ENCODE measurements at regions not wholly inside any gene's neighbourhood (a gene's known extent, or its start where the extent isn't known, plus 50 kb on each side); places are given as distances from the start of the nearest gene placed in this dataset.

- H3K9me3 Mint-ChIP-seq, result peaks cover 2% of the 10 kb centered on the region
- peaks cover 8% of the 10 kb centered on the region for H3K4me1 Mint-ChIP-seq
- DNase-seq, result no peak
- H3K4me3 Mint-ChIP-seq, result no peak overlapping the region
- no peak overlapping the region for H3K27ac Mint-ChIP-seq
- no peaks in the 10 kb centered on the region for H3K36me3 Mint-ChIP-seq (ENCODE audit: low read depth)
- peaks cover 37% of the 10 kb centered on the region for H3K27me3 Mint-ChIP-seq (ENCODE audit: low read depth, poor library complexity)
- no peak for TF ChIP-seq CTCF (IDR thresholded peaks at IDR 0.05)
These were observed 164.7 kb upstream of the RGMA start for GRCh38 chr15:93253681-93254080.

GRCh38 chr15:93252780-93253179 lies 163.8 kb upstream of the RGMA start:
- DNase-seq, result no peak
- Mint-ChIP-seq H3K27ac (no peak overlapping the region), H3K36me3 (ENCODE audit: low read depth) (no peaks in the 10 kb centered on the region), H3K4me1 (peaks cover 11% of the 10 kb centered on the region), H3K9me3 (no peaks in the 10 kb centered on the region), H3K4me3 (no peak overlapping the region), H3K27me3 (ENCODE audit: low read depth, poor library complexity) (peaks cover 31% of the 10 kb centered on the region)
- no peak for TF ChIP-seq CTCF (IDR thresholded peaks at IDR 0.05)

GRCh38 chr15:93250950-93251349 lies 161.9 kb upstream of the RGMA start:
- no peak for TF ChIP-seq CTCF (IDR thresholded peaks at IDR 0.05)
- no peaks in the 10 kb centered on the region for H3K36me3 Mint-ChIP-seq (ENCODE audit: low read depth)
- H3K4me3 Mint-ChIP-seq, result no peak overlapping the region
- peaks cover 29% of the 10 kb centered on the region for H3K4me1 Mint-ChIP-seq
- H3K27ac Mint-ChIP-seq, result no peak overlapping the region
- no peak for DNase-seq
- H3K27me3 Mint-ChIP-seq (ENCODE audit: low read depth, poor library complexity), result peaks cover 44% of the 10 kb centered on the region
- H3K9me3 Mint-ChIP-seq, result no peaks in the 10 kb centered on the region

GRCh38 chr15:93250209-93250608 lies 161.2 kb upstream of the RGMA start:
- peaks cover 37% of the 10 kb centered on the region for H3K4me1 Mint-ChIP-seq
- H3K27ac Mint-ChIP-seq, result no peak overlapping the region
- TF ChIP-seq CTCF (IDR thresholded peaks at IDR 0.05), result no peak
- H3K27me3 Mint-ChIP-seq (ENCODE audit: low read depth, poor library complexity), result peaks cover 50% of the 10 kb centered on the region
- H3K36me3 Mint-ChIP-seq (ENCODE audit: low read depth), result no peaks in the 10 kb centered on the region
- no peaks in the 10 kb centered on the region for H3K9me3 Mint-ChIP-seq
- no peak for DNase-seq
- H3K4me3 Mint-ChIP-seq, result no peak overlapping the region

GRCh38 chr15:93249623-93250022 lies 160.6 kb upstream of the RGMA start:
- H3K4me1 Mint-ChIP-seq, result peaks cover 43% of the 10 kb centered on the region
- no peak for TF ChIP-seq CTCF (IDR thresholded peaks at IDR 0.05)
- H3K27me3 Mint-ChIP-seq (ENCODE audit: low read depth, poor library complexity), result peaks cover 55% of the 10 kb centered on the region
- no peaks in the 10 kb centered on the region for H3K36me3 Mint-ChIP-seq (ENCODE audit: low read depth)
- no peaks in the 10 kb centered on the region for H3K9me3 Mint-ChIP-seq
- no peak for DNase-seq
- no peak overlapping the region for H3K4me3 Mint-ChIP-seq
- no peak overlapping the region for H3K27ac Mint-ChIP-seq

GRCh38 chr15:93247466-93248121 lies 158.6 kb upstream of the RGMA start:
- Mint-ChIP-seq H3K4me3 (no peak overlapping the region), H3K9me3 (no peaks in the 10 kb centered on the region), H3K4me1 (peaks cover 45% of the 10 kb centered on the region), H3K27me3 (ENCODE audit: low read depth, poor library complexity) (peaks cover 49% of the 10 kb centered on the region), H3K36me3 (ENCODE audit: low read depth) (no peaks in the 10 kb centered on the region), H3K27ac (no peak overlapping the region)
- TF ChIP-seq CTCF (IDR thresholded peaks at IDR 0.05), result no peak
- no peak for DNase-seq

All from nephron progenitor cell (in vitro differentiated cells).